IPS-18c (cell line): ENCODE measurements at regions not wholly inside any gene's neighbourhood (a gene's known extent, or its start where the extent isn't known, plus 50 kb on each side); places are given as distances from the start of the nearest gene placed in this dataset.

Source experiments
- H3K4me3 ChIP-seq: 2 replicates; pipeline ENCODE4 v1.7.0; 2013; ENCODE audit warnings: low read depth, mild to moderate bottlenecking, low read length, moderate library complexity; ENCODE audit not compliant: insufficient read depth
- H3K9me3 ChIP-seq: one replicate; pipeline ENCODE4 v1.6.1; 2013; ENCODE audit warnings: mild to moderate bottlenecking, low read length, moderate library complexity; ENCODE audit not compliant: control insufficient read depth, insufficient read depth

DNA sequence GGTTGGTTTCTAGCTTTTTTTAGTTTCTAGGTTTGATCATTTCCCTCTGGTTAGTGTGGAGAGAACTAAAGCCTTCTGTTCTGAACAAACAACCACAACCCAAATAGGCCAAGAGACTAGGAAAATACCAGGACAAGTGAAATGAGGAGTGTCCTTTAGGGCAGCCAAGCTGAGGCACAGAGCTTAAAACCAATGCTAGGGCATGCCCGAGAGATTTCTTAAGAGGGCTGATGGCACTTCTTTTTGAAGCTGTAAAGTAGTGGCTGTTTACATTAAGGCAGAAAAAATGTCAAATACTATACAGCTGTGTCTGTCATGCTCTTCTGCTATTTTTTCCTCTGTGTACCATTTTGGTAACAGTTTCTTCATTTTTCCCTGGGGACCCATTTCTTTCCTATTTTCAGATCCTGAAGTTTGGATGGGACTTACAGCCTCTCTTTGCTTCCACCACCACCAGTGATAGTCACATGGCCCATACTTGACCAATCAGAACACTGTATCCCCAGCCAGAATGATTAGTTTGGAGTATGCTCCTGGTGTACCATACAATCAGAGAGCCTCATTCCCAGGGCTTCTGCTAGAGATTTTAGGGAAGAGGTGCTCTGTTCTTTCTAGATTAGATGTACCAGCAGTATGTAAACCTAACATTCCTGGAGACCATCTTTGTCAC is 154.4 kb downstream of the BMP2 start:
- no peaks in the 10 kb centered on the region for H3K9me3 ChIP-seq
- H3K4me3 ChIP-seq, result no peak overlapping the region

DNA sequence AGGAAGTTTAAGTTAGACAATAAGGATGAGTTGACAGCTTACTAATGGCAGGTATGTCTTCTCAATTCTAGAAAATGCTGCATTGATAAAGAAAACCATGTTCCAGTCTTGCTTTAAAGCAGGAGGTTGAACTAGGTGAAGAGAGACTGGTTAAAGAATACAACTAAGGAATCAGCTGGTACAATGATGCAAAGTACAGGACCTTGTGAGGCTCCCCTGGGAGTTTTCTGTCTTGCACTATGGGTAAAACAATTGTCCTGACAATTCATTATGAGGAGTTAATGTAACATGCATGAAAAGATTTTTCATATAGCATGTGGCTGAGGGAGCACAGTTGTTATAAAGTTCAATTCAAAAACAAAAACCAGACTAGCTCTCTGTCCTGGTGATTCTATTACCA is 157.2 kb downstream of the BMP2 start:
- no peaks in the 10 kb centered on the region for H3K9me3 ChIP-seq

DNA sequence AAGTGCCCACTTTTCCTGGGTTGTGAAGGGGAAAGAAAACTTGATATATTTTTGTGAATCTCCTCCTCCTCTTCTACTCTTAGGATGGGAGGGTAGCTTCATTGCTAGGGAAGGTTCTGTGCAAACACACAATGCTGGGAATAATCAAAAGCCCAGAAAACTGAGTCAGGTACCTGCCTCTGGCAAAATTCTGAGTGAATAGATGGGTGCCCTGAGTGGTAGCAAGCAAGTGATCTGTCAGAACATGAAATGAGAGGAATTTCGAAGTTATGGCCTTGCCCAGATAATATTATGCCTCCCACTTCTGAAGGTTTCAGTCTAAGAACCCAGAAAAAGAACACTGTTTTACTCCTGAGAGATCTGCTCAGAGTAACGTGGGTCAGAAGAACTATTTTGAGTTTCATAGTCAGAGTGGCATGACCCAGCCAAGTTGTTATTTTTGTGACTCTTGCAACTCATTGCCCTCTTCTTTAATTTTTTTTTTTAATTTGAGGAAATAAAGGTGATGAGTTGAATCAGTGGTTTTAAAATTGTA is 158.3 kb downstream of the BMP2 start:
- Histone ChIP-seq H3K4me3 (no peak overlapping the region), H3K9me3 (no peaks in the 10 kb centered on the region)

More for the DNA sequence above, 157.2 kb downstream of the BMP2 start:
- H3K4me3 ChIP-seq, result no peak overlapping the region

DNA sequence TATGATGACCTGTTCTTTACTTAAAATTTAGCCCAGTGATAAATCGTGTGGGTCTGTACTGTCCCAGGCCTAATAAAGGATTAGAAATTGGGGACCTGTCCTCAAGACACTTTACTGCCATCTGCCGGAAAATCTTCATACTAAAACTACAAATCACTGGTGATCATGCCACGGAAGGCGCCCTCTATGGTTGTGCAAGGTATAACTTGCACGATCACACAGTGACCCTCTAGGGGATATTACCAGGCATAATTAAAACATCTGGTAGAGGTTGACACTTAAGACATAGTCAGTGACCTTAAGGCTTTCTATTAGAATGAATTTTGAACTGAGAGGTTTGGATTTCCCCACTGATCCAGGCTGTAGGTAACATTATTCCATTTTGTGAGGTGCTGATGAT is 172.6 kb downstream of the BMP2 start:
- no peaks in the 10 kb centered on the region for H3K9me3 ChIP-seq
- no peak overlapping the region for H3K4me3 ChIP-seq

DNA sequence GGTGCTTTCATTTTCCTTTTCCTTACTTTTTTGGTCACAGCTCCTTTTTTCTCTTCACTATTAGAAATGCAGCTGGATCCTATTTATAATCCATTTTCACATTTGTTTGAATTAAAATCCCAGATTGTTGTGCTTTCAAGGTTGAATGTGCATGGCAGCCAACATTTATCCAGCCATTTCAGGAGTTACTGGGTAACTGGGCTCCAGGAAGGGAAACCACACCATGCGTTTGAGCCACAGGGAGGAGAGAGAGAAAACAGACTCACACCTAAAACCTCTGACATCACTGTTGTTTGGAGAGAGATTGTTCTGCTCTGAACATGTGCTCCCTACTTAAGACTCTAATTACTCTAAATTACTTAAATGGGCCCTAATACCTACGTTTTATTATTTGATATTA is 173.4 kb downstream of the BMP2 start:
- Histone ChIP-seq H3K4me3 (no peak overlapping the region), H3K9me3 (no peaks in the 10 kb centered on the region)

DNA sequence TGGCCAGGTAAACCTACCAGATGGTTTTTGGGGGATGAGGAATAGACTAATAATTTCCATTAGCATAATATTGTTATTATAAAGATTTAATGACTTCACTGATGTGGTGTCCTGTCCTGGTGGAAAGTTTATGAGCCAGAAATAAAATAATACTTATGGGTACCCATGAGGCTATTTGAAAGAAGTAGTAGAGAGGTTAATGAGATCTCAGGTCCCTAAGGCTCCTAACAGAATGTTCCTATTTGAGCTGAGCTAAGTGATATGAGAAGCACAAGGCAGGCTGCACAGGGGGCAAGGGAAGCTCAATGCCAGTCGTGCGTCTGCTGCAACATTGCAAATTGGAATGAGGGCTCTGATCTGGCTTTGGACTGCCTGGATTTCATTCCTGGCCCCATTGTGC is 174.1 kb downstream of the BMP2 start:
- no peaks in the 10 kb centered on the region for H3K9me3 ChIP-seq

DNA sequence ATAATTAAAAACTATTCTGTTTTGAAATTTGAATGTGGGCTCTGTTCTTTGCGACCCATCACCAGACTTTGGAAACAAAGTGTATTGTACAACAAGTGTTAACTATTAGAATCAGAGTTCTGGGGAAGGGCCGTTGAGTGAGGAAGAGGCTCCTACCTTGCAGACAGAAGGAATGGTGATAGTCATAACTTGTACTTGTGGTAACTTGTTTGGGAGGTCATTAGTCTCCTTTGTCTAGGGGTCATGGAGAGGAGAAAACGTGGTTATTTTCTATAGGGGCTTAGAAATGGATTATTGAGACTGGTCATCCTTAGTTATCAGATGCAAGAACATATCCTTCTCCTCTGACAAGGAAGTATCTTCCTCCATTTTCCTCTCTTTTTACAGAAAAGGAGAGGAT is 174.8 kb downstream of the BMP2 start:
- H3K9me3 ChIP-seq, result no peaks in the 10 kb centered on the region
- no peak overlapping the region for H3K4me3 ChIP-seq

More for the DNA sequence above, 174.1 kb downstream of the BMP2 start:
- no peak overlapping the region for H3K4me3 ChIP-seq

DNA sequence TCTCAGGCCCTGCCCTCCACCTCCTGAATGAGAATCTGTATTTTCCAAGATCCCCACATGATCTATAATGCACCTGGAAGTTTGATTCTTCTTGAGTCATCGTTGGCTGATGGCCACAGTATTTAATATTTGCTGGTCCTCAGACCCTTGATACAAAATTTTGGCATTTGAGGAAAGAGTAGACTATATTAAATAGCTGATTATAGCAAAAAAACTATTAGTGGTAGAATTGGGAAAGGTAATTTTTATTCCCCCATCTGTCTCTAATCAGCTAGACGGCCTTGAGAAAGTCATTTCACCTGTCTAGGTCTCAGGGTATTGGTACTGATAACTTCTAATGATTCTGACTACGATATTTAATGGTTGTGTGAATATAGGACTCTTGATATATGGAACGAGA is 176.8 kb downstream of the BMP2 start:
- Histone ChIP-seq H3K9me3 (no peaks in the 10 kb centered on the region), H3K4me3 (no peak overlapping the region)

DNA sequence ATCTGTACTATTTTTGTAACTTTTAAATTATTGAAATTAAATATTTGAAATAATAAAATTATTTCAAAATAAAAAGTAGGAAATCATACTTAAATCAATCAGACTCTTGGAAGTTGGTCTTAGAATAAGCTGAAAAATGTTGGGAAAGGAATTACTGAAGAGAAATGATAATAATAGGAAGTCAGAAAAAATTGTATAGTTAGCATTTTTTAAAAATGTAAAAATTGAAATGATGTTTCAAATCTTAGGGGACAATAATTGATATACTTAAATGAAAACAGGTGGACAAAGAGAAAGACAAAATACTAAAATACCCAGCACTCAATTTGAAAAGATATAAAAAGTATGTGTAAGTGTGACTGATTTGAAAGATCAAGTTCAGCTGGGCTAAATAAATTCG is 186.1 kb downstream of the BMP2 start:
- H3K9me3 ChIP-seq, result no peaks in the 10 kb centered on the region
- no peak overlapping the region for H3K4me3 ChIP-seq

DNA sequence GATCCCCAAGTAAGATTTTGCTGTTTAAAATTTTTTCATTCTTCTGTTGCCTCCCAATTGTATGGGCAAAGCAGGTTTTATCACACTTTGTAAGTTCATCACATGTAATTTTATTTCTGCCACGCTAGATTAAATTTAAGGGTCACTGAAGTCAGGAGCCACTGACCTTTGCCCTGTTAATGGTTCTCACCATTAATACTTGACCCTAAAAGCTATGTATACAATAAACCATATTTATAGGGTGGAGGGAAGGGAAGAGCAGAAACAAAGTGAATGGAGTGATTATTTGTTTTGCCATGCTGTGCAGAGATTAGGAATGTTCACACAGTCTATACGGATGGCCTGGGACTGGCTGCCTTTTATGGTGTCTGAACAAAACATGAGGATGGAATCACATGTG is 186.7 kb downstream of the BMP2 start:
- H3K9me3 ChIP-seq, result no peaks in the 10 kb centered on the region
- H3K4me3 ChIP-seq, result no peak overlapping the region

DNA sequence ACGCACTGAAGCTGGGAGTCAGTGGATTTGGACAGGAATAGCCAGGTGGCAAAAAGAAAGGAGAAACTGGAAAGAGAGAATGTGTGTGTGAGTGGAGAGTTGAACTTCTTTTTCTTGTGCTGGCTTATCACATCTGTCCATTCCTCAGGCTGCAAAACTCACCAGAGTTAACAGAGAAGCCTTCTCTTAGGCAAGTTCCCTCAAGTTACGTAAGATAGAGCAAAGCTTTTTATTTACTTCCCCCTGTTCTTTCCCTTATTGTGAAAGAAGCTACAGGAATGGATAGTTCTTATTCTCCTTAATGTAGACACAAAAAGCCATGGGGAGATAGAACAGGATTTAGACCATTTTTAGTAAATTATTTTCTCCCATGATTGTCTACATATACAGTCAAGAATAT is 188.6 kb downstream of the BMP2 start:
- Histone ChIP-seq H3K4me3 (no peak overlapping the region), H3K9me3 (no peaks in the 10 kb centered on the region)

DNA sequence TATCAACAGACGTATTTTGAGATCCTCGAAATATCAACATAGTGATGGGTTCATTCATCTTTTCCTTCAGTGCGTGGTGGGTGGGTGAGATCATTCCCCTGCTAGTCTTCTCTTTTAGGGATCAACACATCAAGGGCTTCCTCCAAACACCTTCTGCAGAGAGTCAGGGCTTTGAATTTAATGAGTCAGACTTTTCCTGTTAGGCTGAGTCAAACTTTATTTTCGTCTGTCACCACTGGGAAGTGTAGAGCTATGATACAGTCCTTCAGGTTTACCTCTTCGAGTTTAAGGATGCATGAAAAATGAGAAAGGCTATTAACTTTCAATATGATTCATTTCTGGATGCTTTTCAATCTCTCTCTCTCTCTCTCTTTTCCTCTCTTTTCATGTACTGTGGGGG is 189.1 kb downstream of the BMP2 start:
- no peak overlapping the region for H3K4me3 ChIP-seq
- no peaks in the 10 kb centered on the region for H3K9me3 ChIP-seq

DNA sequence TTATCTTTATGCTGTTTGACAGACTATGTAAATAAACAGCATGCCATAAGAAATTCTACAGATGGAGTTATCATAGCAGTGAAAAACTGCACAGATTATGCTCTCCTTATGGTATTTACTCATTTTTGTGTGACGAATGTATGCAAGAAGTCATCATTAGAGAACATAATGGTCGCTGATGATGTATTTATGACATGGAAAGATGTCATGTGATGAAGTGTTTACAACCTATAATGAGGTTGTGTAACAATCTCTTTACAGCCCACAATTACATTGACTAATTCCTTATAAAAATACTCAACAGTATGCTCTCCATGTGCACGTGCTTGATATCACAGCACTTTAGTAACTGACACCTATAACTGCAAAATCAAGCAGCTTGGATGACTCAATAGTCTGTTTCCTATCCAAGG is 192.4 kb downstream of the BMP2 start:
- Histone ChIP-seq H3K4me3 (no peak overlapping the region), H3K9me3 (no peaks in the 10 kb centered on the region)

DNA sequence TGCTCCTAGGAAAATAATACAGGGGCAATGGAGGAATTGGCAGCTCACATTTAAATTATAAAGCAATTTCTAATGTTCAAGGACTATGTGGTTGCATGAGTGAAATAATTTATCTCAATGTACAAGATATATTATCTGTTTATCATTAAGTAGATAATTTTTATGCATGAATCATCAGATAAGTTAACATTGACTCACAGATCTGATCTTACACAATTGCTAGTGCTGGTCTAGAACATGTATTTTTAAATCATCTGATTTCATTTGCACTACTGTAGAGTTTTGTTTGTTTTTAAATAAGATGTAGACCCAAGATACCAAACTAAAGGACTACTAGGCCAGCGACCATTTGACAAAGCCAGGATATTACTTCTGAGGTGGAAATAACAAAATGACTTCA is 199.2 kb downstream of the BMP2 start:
- H3K9me3 ChIP-seq, result no peaks in the 10 kb centered on the region
- no peak overlapping the region for H3K4me3 ChIP-seq

DNA sequence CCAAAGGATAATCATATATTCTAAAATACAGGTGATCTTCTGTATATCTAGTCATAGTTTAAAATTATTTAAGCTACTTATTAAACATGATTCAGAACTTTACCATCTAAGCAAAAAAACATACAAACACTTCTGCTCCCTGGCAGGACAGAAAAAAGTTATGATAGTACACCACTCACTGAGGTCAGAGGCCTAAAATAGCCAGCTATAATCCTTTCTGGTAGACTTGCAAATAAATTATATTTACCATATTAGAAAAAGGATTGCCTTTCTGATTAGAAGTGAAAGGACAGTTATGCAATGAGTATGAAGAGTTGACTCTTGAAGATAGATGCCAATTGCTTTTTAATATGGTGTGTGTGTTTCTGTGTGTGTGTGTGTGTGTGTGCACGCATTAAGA is 207.4 kb downstream of the BMP2 start:
- Histone ChIP-seq H3K9me3 (peaks cover 2% of the 10 kb centered on the region), H3K4me3 (no peak overlapping the region)

DNA sequence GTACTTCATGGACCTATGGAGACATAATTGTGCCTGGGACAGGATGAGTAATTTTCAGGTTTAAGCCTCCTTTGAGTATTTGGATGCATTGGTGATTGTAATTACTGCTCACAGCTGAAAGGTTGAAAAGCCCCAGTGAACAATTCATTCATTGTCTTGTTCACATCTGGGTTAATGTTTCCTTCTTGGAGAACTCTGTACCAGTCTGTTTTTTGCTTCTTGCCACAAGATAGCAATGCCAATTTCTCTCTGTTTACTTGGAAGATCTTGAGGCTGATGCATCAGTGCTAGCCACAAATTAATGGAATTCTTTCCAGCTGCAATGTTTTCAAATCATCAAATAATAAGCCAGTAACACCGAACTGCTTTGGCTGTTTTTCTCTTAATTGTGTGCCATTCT is 207.8 kb downstream of the BMP2 start:
- H3K4me3 ChIP-seq, result no peak overlapping the region
- peaks cover 2% of the 10 kb centered on the region for H3K9me3 ChIP-seq

DNA sequence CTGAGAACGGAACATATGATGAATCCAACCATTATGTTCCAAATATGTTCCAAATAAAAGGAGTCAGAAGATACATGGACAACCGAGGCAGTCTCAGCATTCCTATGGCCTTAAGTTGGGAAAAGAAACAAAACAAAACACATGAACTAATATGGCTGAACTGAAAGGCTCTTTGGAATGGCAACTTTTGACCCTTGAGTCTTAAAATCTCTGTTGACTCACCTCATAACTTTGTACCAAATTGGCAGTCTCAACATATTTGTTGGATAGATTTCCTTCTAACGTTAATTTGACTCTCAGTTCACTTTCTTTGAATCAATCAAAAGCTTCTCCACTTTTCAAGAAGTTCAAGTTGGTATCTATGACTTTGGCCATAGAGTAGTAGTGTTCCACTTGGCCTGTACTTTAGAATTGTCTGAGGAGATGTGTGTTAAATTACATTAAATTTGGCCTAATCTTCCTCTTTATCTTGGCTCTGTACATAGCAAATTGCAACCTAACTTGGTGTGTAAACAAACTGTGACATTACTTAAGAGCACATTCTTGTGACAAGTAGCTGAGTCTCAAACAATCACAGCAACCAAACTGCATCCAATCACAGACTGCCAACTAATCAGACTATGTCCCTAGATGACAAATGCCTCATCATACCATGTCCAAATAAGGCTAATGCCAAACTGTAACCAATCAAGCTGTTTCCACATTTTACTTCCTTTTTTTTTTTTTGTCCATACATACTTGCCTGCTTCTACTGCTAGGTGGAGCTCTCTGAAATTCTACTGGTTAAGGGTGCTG is 208.8 kb downstream of the BMP2 start:
- Histone ChIP-seq H3K9me3 (peaks cover 2% of the 10 kb centered on the region), H3K4me3 (no peak overlapping the region)

DNA sequence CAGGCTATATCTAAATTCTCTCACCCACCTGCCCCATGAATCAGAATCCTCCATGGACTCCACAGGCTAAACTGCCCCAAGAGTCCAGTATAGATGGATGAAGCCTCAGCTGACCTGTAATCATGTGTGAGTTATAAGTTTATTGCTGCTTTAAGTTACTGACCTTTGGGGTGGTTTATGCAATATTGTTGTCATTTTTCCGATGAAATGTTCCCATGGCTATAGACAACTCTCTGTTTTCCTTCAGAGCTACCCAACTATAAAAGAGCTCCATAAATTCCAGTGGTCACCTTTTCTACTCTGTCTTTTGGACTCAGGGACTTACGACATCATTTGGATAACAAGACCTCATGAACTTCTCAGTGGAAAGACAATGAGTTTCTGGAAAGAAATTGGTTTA is 212.1 kb downstream of the BMP2 start:
- H3K9me3 ChIP-seq, result peaks cover 2% of the 10 kb centered on the region
- H3K4me3 ChIP-seq, result no peak overlapping the region
